GM20000 (cell line): ENCODE measurements at regions not wholly inside any gene's neighbourhood (a gene's known extent, or its start where the extent isn't known, plus 50 kb on each side); places are given as distances from the start of the nearest gene placed in this dataset.
"Not testable (repeated sequence)": the region's sequence is repeated elsewhere in the genome, so short reads cannot be mapped to it uniquely, and the experiment has no call there.

ENCODE experiments used
- DNase-seq: peaks from one replicate; pipeline ENCODE4 v3.0.0; 2012; ENCODE audit warnings: low spot score
- TF ChIP-seq, protein P1 (sequence below): IDR thresholded peaks from 2 replicates; pipeline ENCODE4 v1.5.1; 2012; ENCODE audit warnings: mild to moderate bottlenecking, control low read depth; ENCODE audit errors: extremely low read depth, missing control alignments

DNA sequence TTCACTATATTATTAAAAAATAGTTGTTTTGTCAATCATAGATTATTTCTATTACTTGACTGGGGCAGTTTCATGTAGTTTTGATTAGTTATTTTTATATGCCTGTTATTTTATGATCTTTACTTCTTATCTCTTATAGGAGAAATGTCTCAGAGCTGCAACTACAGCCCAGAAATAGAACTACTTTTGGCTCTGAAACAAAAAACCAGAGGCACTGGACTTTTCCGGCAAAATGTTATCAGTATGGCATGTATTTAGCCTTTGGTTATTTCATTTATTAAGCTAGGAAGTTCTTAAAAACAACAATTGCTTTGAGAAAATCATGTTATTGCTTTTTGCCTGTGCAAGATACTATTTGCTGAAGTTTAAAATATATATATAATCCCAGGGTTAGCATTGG, 566.5 kb downstream of the ANKRD50 start:
- DNase-seq: no peak
- TF ChIP-seq, protein P1, sequence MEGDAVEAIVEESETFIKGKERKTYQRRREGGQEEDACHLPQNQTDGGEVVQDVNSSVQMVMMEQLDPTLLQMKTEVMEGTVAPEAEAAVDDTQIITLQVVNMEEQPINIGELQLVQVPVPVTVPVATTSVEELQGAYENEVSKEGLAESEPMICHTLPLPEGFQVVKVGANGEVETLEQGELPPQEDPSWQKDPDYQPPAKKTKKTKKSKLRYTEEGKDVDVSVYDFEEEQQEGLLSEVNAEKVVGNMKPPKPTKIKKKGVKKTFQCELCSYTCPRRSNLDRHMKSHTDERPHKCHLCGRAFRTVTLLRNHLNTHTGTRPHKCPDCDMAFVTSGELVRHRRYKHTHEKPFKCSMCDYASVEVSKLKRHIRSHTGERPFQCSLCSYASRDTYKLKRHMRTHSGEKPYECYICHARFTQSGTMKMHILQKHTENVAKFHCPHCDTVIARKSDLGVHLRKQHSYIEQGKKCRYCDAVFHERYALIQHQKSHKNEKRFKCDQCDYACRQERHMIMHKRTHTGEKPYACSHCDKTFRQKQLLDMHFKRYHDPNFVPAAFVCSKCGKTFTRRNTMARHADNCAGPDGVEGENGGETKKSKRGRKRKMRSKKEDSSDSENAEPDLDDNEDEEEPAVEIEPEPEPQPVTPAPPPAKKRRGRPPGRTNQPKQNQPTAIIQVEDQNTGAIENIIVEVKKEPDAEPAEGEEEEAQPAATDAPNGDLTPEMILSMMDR: no peak

DNA sequence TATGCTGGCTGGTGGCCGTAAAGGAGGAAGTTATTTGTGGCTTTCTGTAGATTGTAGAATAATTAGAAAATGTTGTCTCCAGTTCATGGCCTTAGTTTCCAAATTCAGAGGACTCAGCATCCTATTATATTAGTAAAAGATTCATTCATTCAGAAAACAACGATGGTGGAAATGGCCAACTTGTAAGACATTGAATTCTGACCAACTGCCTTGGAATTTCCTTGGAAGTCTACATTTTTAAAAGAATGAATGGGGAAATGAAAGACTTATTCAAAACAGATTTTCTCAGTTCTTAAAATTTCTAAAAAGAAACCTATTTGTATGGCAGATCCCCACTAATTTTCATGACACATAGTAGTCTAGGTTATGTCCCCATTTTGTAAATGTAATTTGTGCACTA, 561.5 kb downstream of the ANKRD50 start:
- no peak for DNase-seq
- TF ChIP-seq, protein P1: no peak

DNA sequence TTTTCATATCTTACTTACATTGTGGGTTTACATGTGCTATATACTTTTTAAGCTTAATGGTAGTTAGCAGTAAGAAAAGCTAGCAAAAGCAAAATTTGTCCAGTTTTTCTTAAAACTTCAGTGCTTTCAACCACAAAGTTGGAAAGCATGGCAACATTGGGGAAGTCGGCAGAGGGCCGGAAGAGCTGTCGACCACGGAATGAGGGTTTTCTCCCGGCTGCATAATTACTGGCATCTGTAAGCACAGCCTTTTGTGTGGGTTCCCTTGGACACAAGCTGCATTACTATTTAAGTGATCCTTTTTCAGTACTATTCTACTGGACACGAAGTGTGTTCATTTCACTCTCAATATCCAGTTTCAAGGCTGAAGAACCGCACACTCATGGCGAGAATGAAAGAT, 560.4 kb downstream of the ANKRD50 start:
- no peak for DNase-seq

DNA sequence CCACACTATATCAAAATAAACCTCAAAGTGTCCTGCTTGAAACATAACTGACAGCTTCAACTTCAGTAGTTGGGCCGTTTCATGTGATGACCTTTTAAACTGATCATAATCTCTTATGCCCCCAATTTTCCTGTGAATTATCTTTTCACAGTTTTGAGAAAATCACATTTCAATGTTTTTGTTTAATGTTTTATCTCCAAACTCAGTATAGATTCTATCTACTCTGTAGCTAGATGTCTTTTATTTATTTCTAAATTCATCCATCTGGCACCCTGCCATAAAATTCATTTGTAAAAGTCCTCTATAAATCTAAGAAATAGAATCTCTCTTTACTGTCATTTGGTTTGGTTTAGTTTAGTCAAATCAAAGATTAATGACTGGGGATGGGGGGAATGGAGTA, 557.3 kb downstream of the ANKRD50 start:
- DNase-seq: no peak
- TF ChIP-seq, protein P1: no peak

More for the DNA sequence above, 560.4 kb downstream of the ANKRD50 start:
- TF ChIP-seq, protein P1: no peak

DNA sequence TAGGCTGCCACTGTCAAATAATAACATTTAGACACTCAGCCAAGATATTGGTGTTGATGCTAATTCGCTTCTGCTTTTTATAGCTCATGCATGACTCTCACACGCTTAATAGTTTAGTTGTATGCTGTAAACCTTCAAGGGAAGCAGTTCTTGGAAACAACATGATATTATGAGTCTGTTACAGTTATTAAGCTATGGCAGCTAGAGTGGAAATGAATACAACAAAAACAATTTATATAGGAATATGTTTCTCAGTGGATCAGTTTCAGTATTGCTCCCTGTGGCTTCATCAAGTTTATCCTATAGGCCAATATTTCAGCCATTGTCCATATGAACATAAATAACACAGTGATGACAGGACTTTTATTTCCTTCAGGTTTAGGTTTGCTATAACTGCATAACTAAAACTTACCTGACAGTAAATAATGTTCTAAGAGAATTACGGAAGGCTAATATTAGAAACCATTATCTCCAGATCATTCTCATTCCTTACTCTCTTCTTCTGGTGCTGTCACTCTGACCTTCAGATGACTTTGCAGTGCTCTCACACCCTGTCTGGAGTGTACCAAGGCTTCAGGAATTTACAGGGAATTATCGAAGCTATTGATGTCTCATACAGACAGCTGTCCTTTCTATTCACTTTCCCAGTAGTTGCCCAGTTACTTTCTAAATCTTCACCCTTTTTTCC, 555.0 kb downstream of the ANKRD50 start:
- TF ChIP-seq, protein P1: no peak
- no peak for DNase-seq

DNA sequence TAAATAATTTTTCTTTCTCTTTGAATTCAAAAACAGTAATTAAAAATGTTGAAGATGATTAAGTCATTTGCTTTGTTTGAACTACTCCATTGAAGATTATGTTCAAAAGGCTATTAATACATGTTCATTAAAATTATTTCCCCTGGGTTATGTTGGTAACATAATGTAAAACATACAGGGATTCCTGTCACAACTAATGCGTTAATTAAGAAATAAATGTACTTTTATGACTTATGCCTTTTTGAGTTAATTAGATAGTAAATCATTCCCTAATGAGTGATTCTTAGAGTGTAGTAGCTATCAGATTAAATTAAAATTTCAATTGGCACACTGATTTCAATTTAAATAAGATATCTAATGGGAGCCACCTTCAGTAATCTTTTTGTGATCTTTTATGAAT, 549.1 kb downstream of the ANKRD50 start:
- TF ChIP-seq, protein P1: no peak
- no peak for DNase-seq

DNA sequence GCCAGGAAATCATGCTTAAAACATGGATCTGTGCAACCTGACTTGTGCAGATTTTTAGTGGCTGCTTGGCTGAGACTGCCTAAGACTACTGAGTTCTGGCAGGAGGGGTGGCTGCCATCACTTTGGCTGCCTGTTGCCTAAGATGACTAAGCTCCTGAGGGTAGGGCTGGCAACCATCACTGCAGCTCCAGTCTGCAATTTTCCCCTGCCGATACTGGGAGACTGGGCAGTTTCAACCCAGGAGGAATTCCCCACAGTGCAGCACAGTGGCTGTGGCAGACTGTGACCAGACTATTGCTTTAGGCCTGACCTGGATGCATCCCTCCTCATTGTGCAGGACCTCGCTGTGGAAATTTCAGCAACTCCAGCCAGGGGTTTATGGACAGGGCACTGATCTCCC, 544.9 kb downstream of the ANKRD50 start:
- DNase-seq: no peak
- TF ChIP-seq, protein P1: no peak

DNA sequence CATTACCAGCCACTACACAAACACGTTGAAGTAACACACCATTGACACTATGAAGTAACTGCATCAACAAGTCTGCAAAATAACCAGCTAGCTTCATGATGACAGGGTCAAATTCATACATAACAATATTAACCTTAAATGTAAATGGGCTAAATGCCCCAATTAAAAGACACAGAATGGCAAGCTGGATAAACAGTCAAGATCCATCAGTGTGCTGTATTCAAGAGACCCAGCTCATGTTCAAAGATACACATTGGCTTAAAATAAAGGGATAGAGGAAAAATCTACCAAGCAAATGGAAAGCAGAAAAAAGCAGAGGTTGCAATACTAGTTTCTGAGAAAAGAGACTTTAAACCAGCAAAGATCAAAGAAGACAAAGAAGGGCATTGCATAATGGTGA, 543.0 kb downstream of the ANKRD50 start:
- DNase-seq: not testable (repeated sequence)
